ENCODE measurements at regions not wholly inside any gene's neighbourhood (a gene's known extent, or its start where the extent isn't known, plus 50 kb on each side); places are given as distances from the start of the nearest gene placed in this dataset.

DNA sequence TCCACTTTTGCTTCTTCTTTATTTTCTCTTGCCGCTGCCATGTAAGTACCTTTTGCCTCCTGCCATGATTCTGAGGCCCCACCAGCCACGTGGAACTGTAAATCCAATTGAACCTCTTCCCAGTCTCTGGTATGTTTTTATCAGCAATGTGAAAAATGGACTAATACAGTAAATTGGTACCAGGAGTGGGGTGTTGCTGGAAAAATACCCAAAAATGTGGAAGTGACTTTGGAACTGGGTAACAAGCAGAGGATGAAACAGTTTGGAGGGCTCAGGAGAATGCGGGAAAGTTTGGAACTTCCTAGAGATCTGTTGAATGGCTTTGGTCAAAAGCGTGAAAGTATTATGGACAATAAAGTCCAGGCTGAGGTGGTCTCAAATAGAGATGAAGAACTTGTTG lies 670.3 kb upstream of the ZWINT start:
- Mint-ChIP-seq H3K36me3 (no peaks in the 10 kb centered on the region), H3K9me3 (peaks cover 18% of the 10 kb centered on the region), H3K4me1 (no peaks in the 10 kb centered on the region), H3K27ac (no peak overlapping the region), H3K27me3 (no peaks in the 10 kb centered on the region), H3K4me3 (no peak overlapping the region)
- no peak for DNase-seq

DNA sequence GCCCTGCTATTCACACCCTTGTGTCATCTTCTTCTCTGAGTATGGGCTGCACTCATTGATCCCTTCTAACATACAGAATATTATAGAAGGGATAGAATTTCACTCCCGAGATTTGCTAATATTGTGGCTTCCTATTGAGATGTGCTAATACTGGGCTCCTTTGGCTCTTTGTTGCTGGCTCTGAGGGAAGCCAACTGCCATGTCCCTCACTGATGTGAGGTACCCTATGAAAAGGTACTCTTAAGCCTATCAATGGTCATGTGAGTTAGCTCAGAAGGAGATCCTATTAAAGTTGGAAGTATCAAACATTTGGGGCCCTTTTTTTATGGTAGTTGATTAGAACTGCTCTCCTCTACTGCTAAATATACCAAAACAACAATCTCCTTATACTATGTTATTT lies 665.2 kb upstream of the ZWINT start:
- Mint-ChIP-seq H3K27me3 (no peaks in the 10 kb centered on the region), H3K9me3 (peaks cover 6% of the 10 kb centered on the region), H3K4me1 (no peaks in the 10 kb centered on the region), H3K36me3 (no peaks in the 10 kb centered on the region), H3K4me3 (no peak overlapping the region), H3K27ac (no peak overlapping the region)
- no peak for DNase-seq

DNA sequence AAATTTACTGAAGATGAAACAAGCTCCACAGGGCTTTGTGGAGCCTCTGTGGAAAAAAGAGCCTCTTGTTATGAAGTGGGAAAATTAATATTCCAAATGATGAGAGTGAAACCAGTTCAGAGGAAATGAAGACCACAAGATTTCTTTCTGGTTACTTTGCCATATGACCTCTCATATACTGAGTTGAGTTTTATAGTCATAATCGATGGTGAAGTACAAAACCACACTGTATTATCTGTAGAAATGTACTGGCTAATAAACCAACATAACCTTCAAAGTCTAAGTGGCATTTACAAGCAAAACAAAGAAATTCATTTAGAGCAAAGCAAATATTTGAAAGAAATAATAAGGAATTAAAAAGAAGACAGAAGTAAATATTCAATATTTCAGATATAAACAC lies 662.6 kb upstream of the ZWINT start:
- no peaks in the 10 kb centered on the region for H3K9me3 Mint-ChIP-seq
- no peak for DNase-seq
- H3K27me3 Mint-ChIP-seq, result no peaks in the 10 kb centered on the region
- H3K27ac Mint-ChIP-seq, result no peak overlapping the region
- no peak overlapping the region for H3K4me3 Mint-ChIP-seq
- H3K36me3 Mint-ChIP-seq, result no peaks in the 10 kb centered on the region
- H3K4me1 Mint-ChIP-seq, result no peaks in the 10 kb centered on the region

DNA sequence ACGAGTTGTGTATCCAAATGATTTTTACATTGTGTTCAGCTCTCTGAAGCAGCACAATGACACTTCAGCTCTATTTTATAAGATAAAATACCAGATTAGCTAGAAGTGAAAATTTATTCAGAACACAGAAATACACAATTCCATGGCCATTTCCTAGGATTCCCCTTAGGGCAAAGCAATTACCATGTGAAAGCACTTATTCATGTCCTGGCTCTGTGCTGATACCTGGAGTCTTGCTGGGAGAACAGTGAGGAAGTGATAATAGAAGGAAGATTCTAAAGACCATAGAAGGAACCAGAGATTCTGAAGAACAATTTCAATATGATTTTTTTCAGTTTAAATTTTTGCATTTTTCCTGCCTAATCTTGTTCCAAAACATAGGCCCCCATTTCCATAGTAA lies 657.4 kb upstream of the ZWINT start:
- DNase-seq, result no peak
- Mint-ChIP-seq H3K27ac (no peak overlapping the region), H3K36me3 (no peaks in the 10 kb centered on the region), H3K4me3 (no peak overlapping the region), H3K27me3 (no peaks in the 10 kb centered on the region), H3K9me3 (peaks cover 1% of the 10 kb centered on the region), H3K4me1 (no peaks in the 10 kb centered on the region)

DNA sequence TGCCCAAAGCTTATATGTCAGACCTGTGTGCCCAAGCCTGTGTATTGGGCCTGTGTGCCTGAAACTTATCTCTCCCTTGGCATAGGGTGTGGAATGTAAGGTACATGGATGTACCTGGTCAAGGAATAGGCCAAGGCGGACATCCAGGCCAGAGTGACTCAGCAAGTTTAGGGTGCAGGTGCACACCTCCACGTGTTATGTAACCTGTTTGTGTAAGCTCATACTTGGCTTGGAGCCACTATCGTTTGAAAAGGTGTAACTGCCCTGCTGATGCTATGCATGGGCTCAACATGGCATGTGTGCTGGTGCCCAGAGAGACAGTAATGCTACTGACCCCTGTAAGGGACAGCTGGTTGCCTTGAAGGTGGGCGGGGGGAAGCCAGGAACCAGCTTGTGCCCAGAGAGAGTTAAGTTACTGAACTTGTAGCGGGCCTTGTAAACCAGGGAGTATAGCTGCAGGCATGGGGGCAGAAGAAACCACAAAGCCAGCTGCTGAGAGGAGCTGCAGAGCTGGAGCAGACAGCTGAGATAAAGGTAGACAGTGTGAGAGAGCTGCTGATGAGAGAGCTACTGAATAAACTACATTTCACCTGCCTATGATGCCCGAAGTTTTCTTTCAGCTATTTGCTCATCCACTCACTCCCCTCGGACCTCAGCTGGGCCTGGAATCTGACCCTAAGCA lies 656.4 kb upstream of the ZWINT start:
- Mint-ChIP-seq H3K27me3 (no peaks in the 10 kb centered on the region), H3K4me3 (no peak overlapping the region), H3K36me3 (no peaks in the 10 kb centered on the region), H3K27ac (no peak overlapping the region), H3K4me1 (no peaks in the 10 kb centered on the region), H3K9me3 (peaks cover 1% of the 10 kb centered on the region)
- no peak for DNase-seq

DNA sequence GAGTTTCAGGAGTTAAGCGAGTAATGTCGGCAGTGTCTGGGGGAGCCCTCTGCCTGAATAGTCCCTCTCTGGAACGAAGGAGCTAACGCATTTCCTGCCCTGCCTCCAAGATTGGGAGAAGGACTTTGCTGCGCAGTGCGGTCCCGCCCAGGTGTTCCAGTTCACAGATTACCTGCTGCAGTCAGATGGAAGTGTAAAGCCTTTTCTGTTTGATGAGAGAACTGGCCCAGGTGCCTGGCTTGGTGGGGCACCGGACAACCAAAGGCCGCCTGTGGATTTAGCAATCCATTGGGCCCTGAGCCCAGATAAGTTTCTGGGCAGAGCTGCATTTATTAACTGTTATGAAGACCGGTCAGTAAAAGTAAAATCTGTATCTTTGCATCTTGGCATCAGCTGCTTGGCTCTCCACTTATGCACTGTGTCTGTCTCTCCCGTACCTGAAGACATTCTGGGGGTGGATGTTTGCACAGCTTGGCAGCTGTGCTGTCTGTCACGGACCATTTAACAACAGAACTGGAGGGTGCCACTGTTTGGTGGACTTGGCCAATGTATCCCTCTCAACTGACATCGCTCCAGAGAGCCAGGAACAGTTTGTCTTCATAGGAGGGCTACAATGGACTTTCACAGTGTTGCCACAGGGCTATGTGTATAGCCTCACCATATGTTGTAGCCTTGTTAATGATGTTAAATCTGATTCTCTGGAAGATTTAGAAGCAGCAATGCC lies 654.7 kb upstream of the ZWINT start:
- Mint-ChIP-seq H3K36me3 (no peaks in the 10 kb centered on the region), H3K9me3 (peaks cover 1% of the 10 kb centered on the region), H3K27ac (no peak overlapping the region)

DNA sequence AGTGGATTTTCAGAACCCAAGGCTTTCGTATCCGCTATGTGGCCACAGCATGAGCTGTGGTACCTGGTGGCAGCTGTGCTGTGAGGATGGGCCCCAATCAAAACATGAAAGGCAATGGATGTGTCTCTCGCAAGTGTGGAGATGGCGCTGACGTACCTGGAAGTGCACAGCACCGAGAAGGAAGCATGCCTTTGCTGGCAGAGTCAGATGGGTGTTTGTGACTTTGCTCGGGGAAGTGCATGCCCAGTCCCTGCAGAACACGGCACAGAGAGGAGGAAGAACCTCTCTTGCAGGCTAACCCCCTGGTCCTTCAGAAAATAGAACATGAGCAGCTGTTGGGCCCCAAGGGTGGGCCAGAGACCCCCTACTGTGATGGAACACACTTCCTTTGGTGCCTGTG lies 654.1 kb upstream of the ZWINT start:
- Mint-ChIP-seq H3K27me3 (no peaks in the 10 kb centered on the region), H3K9me3 (peaks cover 1% of the 10 kb centered on the region), H3K36me3 (no peaks in the 10 kb centered on the region), H3K27ac (no peak overlapping the region), H3K4me1 (no peaks in the 10 kb centered on the region), H3K4me3 (no peak overlapping the region)
- DNase-seq, result no peak

More for the DNA sequence above, 654.7 kb upstream of the ZWINT start:
- Mint-ChIP-seq H3K27me3 (no peaks in the 10 kb centered on the region), H3K4me1 (no peaks in the 10 kb centered on the region), H3K4me3 (no peak overlapping the region)
- no peak for DNase-seq

DNA sequence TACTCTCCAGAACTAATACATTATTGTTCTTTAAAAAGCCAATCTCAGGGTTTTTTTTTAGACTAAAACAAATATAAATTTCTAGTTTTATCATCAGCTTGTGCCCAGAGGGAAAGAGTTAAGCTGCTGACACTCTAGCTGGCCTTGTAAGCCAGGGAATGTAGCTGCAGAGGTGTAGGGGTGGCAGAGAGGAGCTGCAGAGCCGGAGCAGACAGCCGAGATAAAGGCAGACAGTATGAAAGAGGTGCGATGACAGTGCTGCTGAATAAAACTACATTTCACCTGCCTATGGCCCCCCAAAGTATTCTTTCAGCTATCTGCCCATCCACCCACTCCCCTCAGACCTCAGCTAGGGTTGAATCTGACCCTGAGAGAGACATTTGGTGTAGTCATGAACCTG lies 653.7 kb upstream of the ZWINT start:
- peaks cover 1% of the 10 kb centered on the region for H3K9me3 Mint-ChIP-seq
- no peaks in the 10 kb centered on the region for H3K36me3 Mint-ChIP-seq
- DNase-seq, result no peak
- H3K27ac Mint-ChIP-seq, result no peak overlapping the region
- H3K27me3 Mint-ChIP-seq, result no peaks in the 10 kb centered on the region
- H3K4me1 Mint-ChIP-seq, result no peaks in the 10 kb centered on the region
- no peak overlapping the region for H3K4me3 Mint-ChIP-seq

DNA sequence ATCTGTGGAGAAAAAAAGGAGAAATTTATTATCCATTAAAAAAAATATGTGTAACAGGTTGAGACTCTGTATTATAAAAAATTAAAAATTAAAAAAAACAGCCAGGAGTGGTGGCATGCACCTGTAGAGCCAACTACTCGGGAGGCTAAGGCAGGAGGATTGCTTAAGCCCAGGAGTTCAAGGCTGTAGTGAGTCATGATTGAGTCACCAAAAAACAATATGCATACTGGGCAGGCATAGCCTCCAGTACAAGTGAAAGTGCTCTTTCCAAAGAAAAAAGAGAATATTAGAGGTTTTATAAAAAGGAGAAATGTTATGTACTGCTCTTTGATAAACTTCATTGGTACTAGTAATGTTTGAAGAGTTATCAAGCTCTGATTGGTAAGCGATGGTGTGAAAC lies 647.1 kb upstream of the ZWINT start:
- Mint-ChIP-seq H3K27ac (no peak overlapping the region), H3K9me3 (peaks cover 1% of the 10 kb centered on the region), H3K4me1 (no peaks in the 10 kb centered on the region), H3K4me3 (no peak overlapping the region), H3K36me3 (no peaks in the 10 kb centered on the region), H3K27me3 (no peaks in the 10 kb centered on the region)
- DNase-seq, result no peak

DNA sequence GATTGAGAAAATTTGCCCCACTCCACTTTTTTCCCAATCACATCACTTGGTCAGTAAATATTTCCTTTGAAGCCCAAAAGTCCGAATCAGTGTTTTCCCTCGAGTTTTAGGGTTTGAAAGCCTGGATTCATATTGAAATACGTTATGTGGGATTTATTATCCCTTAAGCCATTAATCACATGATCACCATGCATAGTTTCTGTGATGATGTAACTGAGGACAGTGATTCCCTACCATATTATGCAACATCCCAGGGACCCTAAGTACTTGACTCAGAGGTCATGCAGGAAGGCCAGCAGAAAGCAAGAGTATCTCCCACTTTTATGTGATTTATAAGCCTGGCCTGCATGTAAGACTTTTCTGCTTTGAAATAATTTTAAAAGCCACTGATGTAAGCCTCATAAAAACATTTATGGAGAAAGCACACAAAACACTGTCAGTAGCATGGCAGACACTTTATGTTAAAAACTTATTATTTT lies 630.6 kb upstream of the ZWINT start:
- Mint-ChIP-seq H3K4me3 (no peak overlapping the region), H3K4me1 (no peaks in the 10 kb centered on the region), H3K9me3 (peaks cover 4% of the 10 kb centered on the region), H3K27ac (no peak overlapping the region), H3K27me3 (no peaks in the 10 kb centered on the region), H3K36me3 (no peaks in the 10 kb centered on the region)
- no peak for DNase-seq

DNA sequence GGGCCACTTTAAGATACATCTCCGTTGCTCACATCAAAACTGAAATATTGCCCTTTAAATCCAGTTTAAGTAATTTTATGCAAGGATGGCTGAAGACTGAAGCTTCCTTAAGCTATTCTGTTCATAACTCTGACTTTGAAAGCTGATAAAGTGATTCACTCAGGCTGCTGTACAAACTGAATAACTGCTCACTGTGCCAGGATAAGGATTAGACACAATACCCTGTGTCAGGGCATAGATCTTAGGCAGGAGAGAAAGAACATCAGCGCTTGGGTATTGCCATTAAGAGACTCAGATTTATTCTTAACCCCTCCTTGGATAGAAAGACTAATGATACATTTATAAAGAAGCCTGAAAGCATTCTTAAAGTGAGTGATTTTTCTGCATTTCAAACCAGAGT lies 614.5 kb upstream of the ZWINT start:
- DNase-seq, result no peak
- H3K4me3 Mint-ChIP-seq, result no peak overlapping the region
- no peaks in the 10 kb centered on the region for H3K27me3 Mint-ChIP-seq
- no peak overlapping the region for H3K27ac Mint-ChIP-seq
- H3K36me3 Mint-ChIP-seq, result no peaks in the 10 kb centered on the region
- H3K9me3 Mint-ChIP-seq, result peaks cover 4% of the 10 kb centered on the region
- H3K4me1 Mint-ChIP-seq, result no peaks in the 10 kb centered on the region

DNA sequence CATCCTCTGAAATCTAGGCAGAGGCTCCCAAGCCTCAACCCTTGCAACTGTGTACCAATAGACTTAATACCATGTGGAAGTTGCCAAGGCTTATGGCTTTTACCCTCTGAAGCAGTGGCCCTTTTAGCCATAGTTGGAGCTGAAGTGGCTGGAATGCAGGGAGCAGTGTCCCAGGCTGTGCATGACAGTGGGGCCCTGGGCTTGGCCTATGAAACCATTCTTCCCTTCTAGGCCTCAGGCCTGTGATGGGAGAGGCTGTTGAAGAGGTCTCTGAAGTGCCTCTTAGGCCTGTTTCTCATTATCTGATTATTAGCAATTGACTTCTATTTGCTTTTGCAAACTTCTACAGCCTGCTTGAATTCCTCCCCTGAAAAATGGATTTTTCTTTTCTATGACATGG lies 612.7 kb upstream of the ZWINT start:
- DNase-seq, result no peak
- H3K27me3 Mint-ChIP-seq, result no peaks in the 10 kb centered on the region
- H3K4me3 Mint-ChIP-seq, result no peak overlapping the region
- H3K4me1 Mint-ChIP-seq, result no peaks in the 10 kb centered on the region
- no peak overlapping the region for H3K27ac Mint-ChIP-seq
- H3K9me3 Mint-ChIP-seq, result peaks cover 2% of the 10 kb centered on the region
- H3K36me3 Mint-ChIP-seq, result no peaks in the 10 kb centered on the region

DNA sequence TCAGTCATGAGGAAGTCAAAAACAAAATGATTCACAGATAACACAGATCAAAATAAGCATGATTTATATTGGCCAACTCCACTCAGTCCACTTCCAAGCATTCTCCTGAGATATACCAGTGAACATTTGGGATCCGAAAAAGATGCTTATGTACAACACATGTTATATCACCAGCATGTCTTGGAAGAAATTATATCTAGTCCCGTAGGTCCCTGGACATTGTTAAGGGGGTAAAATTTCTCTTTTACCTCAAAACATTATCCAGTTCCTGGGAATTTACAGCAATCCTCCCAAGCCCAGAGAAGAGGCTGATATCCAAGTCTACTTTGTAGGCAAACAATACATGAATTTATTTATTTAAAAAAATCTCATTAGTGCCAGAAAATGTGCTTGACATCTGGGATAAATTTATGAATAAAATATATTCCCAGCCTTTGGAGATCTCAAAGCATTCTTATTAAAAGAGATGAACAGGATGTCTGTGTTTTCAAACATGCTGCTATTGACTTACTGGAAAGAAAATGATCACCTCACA lies 582.2 kb upstream of the ZWINT start:
- H3K4me3 Mint-ChIP-seq, result no peak overlapping the region
- no peaks in the 10 kb centered on the region for H3K36me3 Mint-ChIP-seq
- no peaks in the 10 kb centered on the region for H3K27me3 Mint-ChIP-seq

DNA sequence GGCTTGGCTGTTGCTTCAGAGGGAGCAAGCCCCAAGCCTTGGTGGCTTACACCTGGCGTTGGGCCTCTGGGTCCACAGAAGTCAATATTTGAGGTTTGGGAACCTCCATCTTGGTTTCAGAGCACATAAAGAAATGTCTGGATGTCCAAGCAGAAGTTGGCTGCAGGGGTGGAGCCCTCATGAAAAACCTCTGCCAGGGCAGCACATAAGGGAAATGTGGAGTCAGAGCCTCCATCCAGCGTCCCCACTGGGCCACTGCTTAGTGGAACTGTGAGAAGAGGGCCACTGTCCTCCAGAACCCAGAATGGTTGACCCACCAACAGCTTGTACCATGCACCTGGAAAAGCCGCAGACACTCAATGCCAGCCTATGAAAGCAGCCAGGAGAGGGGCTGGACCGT lies 573.5 kb upstream of the ZWINT start:
- H3K27ac Mint-ChIP-seq, result no peak overlapping the region

More for the DNA sequence above, 582.2 kb upstream of the ZWINT start:
- Mint-ChIP-seq H3K27ac (no peak overlapping the region), H3K4me1 (no peaks in the 10 kb centered on the region), H3K9me3 (peaks cover 10% of the 10 kb centered on the region)
- no peak for DNase-seq

DNA sequence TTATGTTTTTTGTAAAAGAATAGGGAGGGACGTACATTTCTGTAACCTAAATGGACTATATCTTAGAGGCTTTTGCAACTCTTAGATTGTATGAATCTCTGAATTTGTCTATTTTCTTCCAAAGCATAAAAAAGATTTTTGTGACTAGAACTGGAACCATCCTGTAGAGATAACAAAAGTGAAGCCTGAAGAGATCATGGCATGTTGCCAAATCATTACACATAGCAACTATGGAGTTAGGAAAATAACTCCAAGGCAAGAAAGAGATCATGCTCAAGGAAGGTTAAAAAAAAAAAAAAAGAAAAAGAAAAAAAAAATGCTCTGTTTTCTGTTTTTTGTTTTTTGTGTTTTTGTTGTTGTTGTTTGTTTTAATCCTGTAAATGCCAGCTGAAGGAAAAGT lies 567.7 kb upstream of the ZWINT start:
- H3K27ac Mint-ChIP-seq, result no peak overlapping the region
- peaks cover 12% of the 10 kb centered on the region for H3K9me3 Mint-ChIP-seq
- DNase-seq, result no peak
- no peak overlapping the region for H3K4me3 Mint-ChIP-seq
- no peaks in the 10 kb centered on the region for H3K36me3 Mint-ChIP-seq
- H3K4me1 Mint-ChIP-seq, result no peaks in the 10 kb centered on the region
- H3K27me3 Mint-ChIP-seq, result no peaks in the 10 kb centered on the region

More for the DNA sequence above, 573.5 kb upstream of the ZWINT start:
- H3K36me3 Mint-ChIP-seq, result no peaks in the 10 kb centered on the region
- H3K4me3 Mint-ChIP-seq, result no peak overlapping the region
- no peaks in the 10 kb centered on the region for H3K4me1 Mint-ChIP-seq
- H3K27me3 Mint-ChIP-seq, result no peaks in the 10 kb centered on the region
- H3K9me3 Mint-ChIP-seq, result peaks cover 4% of the 10 kb centered on the region
- DNase-seq, result no peak

DNA sequence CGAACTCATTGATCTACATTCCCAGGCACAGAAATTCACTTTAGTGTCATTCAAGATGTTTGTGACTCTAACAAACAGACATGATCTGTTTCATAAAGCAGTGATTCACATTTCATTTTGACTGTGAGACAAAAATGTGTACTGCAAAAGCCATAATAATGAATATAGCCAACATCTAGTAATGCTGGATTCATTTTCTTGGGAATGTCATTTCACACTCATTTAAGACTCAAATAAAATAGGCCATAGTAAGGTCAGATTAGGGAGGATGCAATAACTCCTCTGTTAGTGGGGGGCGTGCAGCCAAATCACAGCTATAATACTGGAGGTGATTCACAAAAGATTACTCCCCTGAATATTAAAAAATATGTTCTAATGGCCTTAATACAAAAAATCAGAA lies 566.6 kb upstream of the ZWINT start:
- Mint-ChIP-seq H3K4me1 (no peaks in the 10 kb centered on the region), H3K9me3 (peaks cover 14% of the 10 kb centered on the region), H3K4me3 (no peak overlapping the region), H3K27ac (no peak overlapping the region), H3K36me3 (no peaks in the 10 kb centered on the region), H3K27me3 (no peaks in the 10 kb centered on the region)
- DNase-seq, result no peak
